ENCODE measurements at regions not wholly inside any gene's neighbourhood (a gene's known extent, or its start where the extent isn't known, plus 50 kb on each side); places are given as distances from the start of the nearest gene placed in this dataset.

- POLR2A ChIA-PET (ENCODE audit: unreplicated experiment) = no interaction called here
- H2BK15ac ChIP-seq (ENCODE audit: low read depth, low read length) = no peak overlapping the region
- no peak overlapping the region for H3K4ac ChIP-seq (ENCODE audit: low read depth, low read length)
- DNase-seq (no peak), ATAC-seq (ENCODE audit: low read depth) (no peak)
- no peak overlapping the region for H2AK9ac ChIP-seq (replicated peaks; ENCODE audit: low read depth, low read length, poor library complexity)
- no peak overlapping the region for H4K8ac ChIP-seq (ENCODE audit: low read depth in 2 of 2, low read length in 2 of 2)
- no peaks in the 10 kb centered on the region; the same call in 1 of the 2 replicates for H3K9me3 ChIP-seq (ENCODE audit: control insufficient read depth, insufficient read depth, low read length)
- H3K36me3 ChIP-seq (ENCODE audit: control insufficient read depth, insufficient read depth, low read length) = no peaks in the 10 kb centered on the region
- H2AK5ac ChIP-seq (ENCODE audit: low read depth, low read length) = no peak overlapping the region
- H4K20me1 ChIP-seq (ENCODE audit: insufficient read depth, low read length) = no peaks in the 10 kb centered on the region
- CTCF ChIA-PET = no interaction called here
- no peak overlapping the region for H3K4me2 ChIP-seq (ENCODE audit: low read depth, low read length)
- H3K9me1 ChIP-seq (ENCODE audit: insufficient read depth, low read length) = no peaks in the 10 kb centered on the region
- H3K79me1 ChIP-seq (ENCODE audit: low read depth in 1 of 2, low read length in 2 of 2) = no peaks in the 10 kb centered on the region
- no peak overlapping the region for H2BK5ac ChIP-seq (ENCODE audit: low read depth, low read length, poor library complexity, severe bottlenecking)
- no peak overlapping the region for H2BK120ac ChIP-seq (ENCODE audit: low read depth, low read length)
- H3K27ac ChIP-seq (ENCODE audit: insufficient read depth, low read length) = no peak overlapping the region
- in situ Hi-C loops (cut with MboI; ENCODE audit: low sequenced_read_pairs) (no loop called here), intact Hi-C loops (cut with micrococcal nuclease) (no loop called here), dilution Hi-C loops (cut with HindIII; ENCODE audit: low sequenced_read_pairs, unreplicated experiment) (no loop called here)
- H3K18ac ChIP-seq (ENCODE audit: low read depth, low read length) = no peak overlapping the region
- no peaks in the 10 kb centered on the region for H3K27me3 ChIP-seq (ENCODE audit: control insufficient read depth, insufficient read depth, low read length)
- H4K5ac ChIP-seq (ENCODE audit: low read depth, low read length) = no peak overlapping the region
- H2BK20ac ChIP-seq (ENCODE audit: low read depth, low read length) = no peak overlapping the region
- H4K91ac ChIP-seq (ENCODE audit: insufficient read depth, low read depth, low read length) = no peak overlapping the region
- BruUV-seq (replicated peaks) = no TSS peak
- WGBS, 2 experiments (ENCODE audit: extremely low coverage in 2 of 2, insufficient read length in 1 of 2) = no CpG with 5 or more reads among the region's 2 CpGs
- H3K4me3 ChIP-seq (ENCODE audit: insufficient read depth, low read depth, low read length) = no peak overlapping the region
- no peak overlapping the region for H2AFZ ChIP-seq (replicated peaks; ENCODE audit: low read length, poor library complexity)
- no peak overlapping the region for H3K9ac ChIP-seq (ENCODE audit: low read depth, low read length)
- TF ChIP-seq CHD1 (IDR thresholded peaks at IDR 0.05; ENCODE audit: low read depth, low read length) (no peak), FOS (IDR thresholded peaks at IDR 0.05; ENCODE audit: low read depth, low read length) (no peak), RFX5 (IDR thresholded peaks at IDR 0.05; ENCODE audit: low read depth, low read length) (no peak), RAD21 (IDR thresholded peaks at IDR 0.05; ENCODE audit: low read length) (no peak), RCOR1 (IDR thresholded peaks at IDR 0.05; ENCODE audit: insufficient replicate concordance, low read length) (no peak), POLR2A (IDR thresholded peaks at IDR 0.05; ENCODE audit: low read depth, low read length) (no peak), BHLHE40 (IDR thresholded peaks at IDR 0.05; ENCODE audit: low read depth, low read length) (no peak), CEBPB (IDR thresholded peaks at IDR 0.05; ENCODE audit: low read depth, low read length) (no peak), MAZ (IDR thresholded peaks at IDR 0.05; ENCODE audit: borderline replicate concordance, low read depth, low read length) (no peak), USF2 (IDR thresholded peaks at IDR 0.05; ENCODE audit: low read depth, low read length) (no peak), CTCF (conservative IDR thresholded peaks at IDR 0.05; ENCODE audit: low read depth, low read length) (no peak), SMC3 (IDR thresholded peaks at IDR 0.05; ENCODE audit: low read depth, low read length) (no peak), NFE2L2 (IDR thresholded peaks at IDR 0.05; ENCODE audit: low read depth, low read length) (no peak)
- TF ChIP-seq, protein P1, sequence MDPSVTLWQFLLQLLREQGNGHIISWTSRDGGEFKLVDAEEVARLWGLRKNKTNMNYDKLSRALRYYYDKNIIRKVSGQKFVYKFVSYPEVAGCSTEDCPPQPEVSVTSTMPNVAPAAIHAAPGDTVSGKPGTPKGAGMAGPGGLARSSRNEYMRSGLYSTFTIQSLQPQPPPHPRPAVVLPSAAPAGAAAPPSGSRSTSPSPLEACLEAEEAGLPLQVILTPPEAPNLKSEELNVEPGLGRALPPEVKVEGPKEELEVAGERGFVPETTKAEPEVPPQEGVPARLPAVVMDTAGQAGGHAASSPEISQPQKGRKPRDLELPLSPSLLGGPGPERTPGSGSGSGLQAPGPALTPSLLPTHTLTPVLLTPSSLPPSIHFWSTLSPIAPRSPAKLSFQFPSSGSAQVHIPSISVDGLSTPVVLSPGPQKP (IDR thresholded peaks at IDR 0.05; ENCODE audit: borderline replicate concordance, low read depth, low read length) = no peak
- H3K56ac ChIP-seq (ENCODE audit: extremely low read depth, insufficient read depth, low read length) = no peak overlapping the region
- no peaks in the 10 kb centered on the region for H3K4me1 ChIP-seq (ENCODE audit: control insufficient read depth, insufficient read depth, low read length)
- H3K14ac ChIP-seq (replicated peaks; ENCODE audit: low read depth, low read length) = no peak overlapping the region
- H3K23ac ChIP-seq (ENCODE audit: low read depth, low read length) = no peak overlapping the region
These were observed 93.3 kb upstream of the PCDH20 start for GRCh38 chr13:61508936-61509335.
